GM12872 (cell line): ENCODE measurements at regions not wholly inside any gene's neighbourhood (a gene's known extent, or its start where the extent isn't known, plus 50 kb on each side); places are given as distances from the start of the nearest gene placed in this dataset.

Source experiments
- TF ChIP-seq, protein P1 (sequence below): IDR thresholded peaks from 3 replicates; pipeline ENCODE4 v1.5.1; 2011; ENCODE audit warnings: low read depth, mild to moderate bottlenecking, low read length, moderate library complexity; ENCODE audit not compliant: insufficient read depth

DNA sequence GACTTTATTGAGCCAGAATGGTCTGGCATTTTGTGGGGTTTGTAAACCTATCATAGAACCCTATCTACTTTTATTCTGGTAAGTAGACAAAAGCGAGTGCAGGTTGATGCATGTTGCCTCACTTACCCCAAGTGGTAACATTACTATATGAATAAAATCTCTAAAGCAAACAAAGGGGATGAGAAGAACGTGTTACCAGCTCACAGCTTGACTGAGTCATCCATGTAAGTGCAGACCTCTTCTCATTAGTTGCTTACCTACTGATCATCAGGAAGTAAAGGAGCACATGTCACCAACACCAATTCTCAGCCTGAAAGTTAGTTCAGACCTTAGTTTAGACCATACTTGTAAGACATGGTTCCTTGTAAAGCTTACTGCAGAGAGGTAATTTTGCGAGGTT lies 1328.3 kb downstream of the C4orf33 start:
- TF ChIP-seq, protein P1, sequence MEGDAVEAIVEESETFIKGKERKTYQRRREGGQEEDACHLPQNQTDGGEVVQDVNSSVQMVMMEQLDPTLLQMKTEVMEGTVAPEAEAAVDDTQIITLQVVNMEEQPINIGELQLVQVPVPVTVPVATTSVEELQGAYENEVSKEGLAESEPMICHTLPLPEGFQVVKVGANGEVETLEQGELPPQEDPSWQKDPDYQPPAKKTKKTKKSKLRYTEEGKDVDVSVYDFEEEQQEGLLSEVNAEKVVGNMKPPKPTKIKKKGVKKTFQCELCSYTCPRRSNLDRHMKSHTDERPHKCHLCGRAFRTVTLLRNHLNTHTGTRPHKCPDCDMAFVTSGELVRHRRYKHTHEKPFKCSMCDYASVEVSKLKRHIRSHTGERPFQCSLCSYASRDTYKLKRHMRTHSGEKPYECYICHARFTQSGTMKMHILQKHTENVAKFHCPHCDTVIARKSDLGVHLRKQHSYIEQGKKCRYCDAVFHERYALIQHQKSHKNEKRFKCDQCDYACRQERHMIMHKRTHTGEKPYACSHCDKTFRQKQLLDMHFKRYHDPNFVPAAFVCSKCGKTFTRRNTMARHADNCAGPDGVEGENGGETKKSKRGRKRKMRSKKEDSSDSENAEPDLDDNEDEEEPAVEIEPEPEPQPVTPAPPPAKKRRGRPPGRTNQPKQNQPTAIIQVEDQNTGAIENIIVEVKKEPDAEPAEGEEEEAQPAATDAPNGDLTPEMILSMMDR, result no peak

DNA sequence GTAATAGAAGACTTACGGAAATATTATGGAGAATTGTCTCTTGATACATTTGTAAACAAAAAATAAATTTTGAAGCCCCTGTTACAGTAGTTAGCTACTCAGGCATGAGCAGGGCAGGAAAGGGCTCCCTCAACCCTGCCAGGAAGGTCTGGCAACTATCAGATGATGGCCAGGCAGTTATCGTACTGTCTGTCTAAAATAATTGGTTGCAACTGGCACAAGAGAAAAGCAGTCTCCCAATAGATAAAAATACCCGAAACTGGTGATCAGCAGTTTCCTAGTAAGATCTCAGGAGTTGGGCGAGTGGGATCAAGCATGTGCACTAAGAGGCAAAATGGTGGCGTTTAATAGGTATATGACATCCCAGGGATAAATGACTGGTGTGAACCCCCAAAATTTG lies 1336.3 kb downstream of the C4orf33 start:
- TF ChIP-seq, protein P1, result no peak

DNA sequence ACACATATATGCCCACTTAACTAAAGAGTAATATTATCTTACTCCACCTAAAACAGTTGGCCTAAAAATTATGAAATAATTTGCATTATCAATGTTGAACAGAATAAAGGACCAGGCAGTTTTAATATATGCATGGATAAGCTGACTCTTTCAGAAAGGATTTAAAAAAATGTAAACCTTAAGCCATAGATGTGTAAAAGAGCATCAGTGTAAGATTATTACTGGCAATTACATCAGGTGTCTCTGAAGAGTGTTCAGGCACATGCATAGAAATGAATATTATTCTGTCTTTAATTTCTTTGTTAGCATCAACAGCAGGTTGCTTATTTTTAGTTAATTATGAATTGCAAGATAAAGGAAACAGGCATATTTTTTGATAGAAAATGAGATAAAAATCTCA lies 1353.8 kb downstream of the C4orf33 start:
- TF ChIP-seq, protein P1, result no peak

DNA sequence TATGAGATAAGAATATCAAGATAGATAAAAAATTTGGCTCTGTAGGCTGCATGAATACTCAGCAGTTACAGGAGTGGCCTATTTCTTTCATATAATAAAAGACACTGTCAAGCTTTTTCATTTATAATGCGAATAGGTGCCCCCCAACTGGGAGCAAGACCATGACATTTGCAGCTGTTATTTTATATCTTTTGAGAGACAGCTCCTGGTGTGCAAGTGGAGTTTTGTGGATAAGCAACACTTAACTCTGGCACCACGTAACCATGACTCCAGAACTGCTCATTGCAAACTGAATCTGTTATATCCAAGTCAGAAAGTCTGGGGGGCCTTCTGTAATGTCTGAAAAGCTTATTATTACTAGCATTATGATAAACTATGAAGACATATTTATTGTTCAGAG lies 1372.4 kb downstream of the C4orf33 start:
- TF ChIP-seq, protein P1, result no peak

DNA sequence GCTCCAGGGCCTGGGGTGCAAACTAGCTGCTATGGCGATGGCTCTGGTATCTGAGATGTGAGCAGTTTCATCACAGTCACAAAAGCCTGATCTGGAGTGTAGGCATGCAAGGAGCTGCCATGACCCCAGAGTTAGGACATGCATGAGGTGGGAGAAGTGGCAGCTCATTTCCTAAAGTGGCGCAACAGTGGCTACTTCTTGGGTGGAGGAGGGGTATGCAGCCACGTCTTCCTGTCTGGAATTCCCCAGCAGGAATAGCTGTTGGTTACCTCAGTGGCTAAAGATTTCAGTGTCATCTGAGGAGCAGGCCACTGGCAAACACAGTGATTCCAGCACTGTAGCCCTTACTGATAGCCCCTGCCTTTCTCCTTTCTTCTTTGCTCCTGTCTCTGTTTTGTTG lies 1382.5 kb downstream of the C4orf33 start:
- TF ChIP-seq, protein P1, result no peak

DNA sequence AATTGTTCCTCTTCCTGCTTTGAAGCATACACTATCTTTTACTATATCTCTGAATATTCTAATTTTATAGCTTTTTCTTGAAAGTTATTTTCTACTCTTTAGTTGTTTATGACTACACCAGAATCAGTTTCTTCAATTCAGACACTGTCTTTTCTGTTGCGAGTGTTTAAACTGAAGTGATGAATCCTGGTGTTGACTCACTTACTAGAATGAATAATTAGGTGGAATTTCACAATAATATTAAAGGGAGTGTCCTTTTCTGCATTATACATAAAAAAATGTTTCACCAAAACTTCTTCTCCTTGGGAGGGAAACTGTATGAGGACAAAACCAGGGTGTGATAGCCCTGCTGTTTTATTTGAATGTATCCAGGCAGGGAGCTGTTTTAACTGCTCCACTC lies 1383.1 kb downstream of the C4orf33 start:
- TF ChIP-seq, protein P1, result no peak

DNA sequence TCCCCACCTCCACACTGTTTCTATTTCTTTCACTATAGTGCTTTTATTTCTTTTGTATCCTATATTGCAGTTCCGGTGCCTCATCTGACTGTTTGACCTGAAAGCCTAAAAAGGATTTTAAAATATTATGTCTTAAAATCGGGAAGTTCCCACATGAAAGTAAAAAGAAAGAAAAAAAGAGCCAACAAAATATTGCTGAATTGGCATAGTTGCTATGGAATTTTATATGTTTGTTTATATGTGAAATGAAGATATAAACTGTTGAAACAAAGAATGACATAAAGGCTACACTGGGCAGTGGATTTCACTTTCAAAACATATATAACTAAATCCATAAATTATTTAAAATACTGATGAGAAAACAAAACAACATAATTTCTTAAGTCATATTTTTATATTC lies 1383.7 kb downstream of the C4orf33 start:
- TF ChIP-seq, protein P1, result no peak

DNA sequence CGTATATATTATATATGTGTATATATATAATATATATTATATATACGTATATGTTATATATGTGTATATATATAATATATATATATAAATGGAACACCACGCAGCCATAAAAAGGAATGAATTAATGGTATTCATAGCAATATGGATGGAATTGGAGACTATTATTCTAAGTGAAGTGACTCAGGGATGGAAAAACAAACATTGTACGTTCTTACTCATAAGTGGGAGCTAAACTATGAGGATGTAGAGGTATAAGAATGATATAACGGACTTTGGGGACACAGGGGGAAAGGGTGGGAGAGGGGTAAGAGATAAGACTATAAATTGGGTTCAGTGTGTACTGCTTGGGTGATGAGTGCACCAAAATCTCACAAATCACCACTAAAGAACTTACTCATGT lies 1388.9 kb downstream of the C4orf33 start:
- TF ChIP-seq, protein P1, result no peak
